Astrocyte of the cerebellum (primary cell): ENCODE measurements at regions not wholly inside any gene's neighbourhood (a gene's known extent, or its start where the extent isn't known, plus 50 kb on each side); places are given as distances from the start of the nearest gene placed in this dataset.
"Not testable (repeated sequence)": the region's sequence is repeated elsewhere in the genome, so short reads cannot be mapped to it uniquely, and the experiment has no call there.

Experiments
- DNase-seq: peaks from one replicate; pipeline ENCODE4 v3.0.0-alpha.2; 2011; ENCODE audit warnings: low read depth
- H3K4me3 ChIP-seq: 2 replicates; pipeline ENCODE4 v1.5.1; 2011; ENCODE audit warnings: mild to moderate bottlenecking, low read depth, low read length, moderate library complexity
- in situ Hi-C: cut with HindIII; loops from 2 replicates; pipeline ENCODE4 v1.10.0; 2017; ENCODE audit warnings: low sequenced_read_pairs
- TF ChIP-seq, protein P1 (sequence below): IDR thresholded peaks from 2 replicates; pipeline ENCODE4 v1.5.1; 2012; ENCODE audit warnings: low read length, low read depth, moderate library complexity, mild to moderate bottlenecking; ENCODE audit errors: missing control alignments

GRCh38 chr2:36172824-36173223 is 182.8 kb upstream of the CRIM1 start:
- TF ChIP-seq, protein P1, sequence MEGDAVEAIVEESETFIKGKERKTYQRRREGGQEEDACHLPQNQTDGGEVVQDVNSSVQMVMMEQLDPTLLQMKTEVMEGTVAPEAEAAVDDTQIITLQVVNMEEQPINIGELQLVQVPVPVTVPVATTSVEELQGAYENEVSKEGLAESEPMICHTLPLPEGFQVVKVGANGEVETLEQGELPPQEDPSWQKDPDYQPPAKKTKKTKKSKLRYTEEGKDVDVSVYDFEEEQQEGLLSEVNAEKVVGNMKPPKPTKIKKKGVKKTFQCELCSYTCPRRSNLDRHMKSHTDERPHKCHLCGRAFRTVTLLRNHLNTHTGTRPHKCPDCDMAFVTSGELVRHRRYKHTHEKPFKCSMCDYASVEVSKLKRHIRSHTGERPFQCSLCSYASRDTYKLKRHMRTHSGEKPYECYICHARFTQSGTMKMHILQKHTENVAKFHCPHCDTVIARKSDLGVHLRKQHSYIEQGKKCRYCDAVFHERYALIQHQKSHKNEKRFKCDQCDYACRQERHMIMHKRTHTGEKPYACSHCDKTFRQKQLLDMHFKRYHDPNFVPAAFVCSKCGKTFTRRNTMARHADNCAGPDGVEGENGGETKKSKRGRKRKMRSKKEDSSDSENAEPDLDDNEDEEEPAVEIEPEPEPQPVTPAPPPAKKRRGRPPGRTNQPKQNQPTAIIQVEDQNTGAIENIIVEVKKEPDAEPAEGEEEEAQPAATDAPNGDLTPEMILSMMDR: no peak
- DNase-seq: peak; percentile 27
- in situ Hi-C loops: no loop called here
- no peak overlapping the region for H3K4me3 ChIP-seq

DNA sequence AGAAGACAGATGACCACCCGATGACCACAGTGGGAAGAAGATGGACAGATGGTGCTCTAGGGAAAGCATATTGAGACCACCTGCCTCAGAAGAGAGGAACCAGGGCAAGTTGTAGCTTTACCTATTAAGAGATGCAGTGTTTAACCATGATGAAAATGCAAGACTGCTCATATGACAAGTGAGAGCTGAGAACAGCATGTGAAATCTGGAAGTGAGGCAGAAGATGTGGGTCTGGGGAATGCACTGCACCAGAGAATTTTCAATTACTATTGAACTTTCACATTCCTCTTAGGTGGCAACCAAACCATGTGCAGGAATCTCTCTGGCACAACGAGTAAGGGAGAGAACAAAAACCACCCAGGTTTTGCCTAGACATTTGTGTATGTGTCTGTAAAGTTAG is 184.8 kb upstream of the CRIM1 start:
- no peak for DNase-seq
- no peak overlapping the region for H3K4me3 ChIP-seq
- in situ Hi-C loops: no loop called here
- TF ChIP-seq, protein P1: no peak

GRCh38 chr2:36169843-36170242 is 185.7 kb upstream of the CRIM1 start:
- no peak for DNase-seq
- TF ChIP-seq, protein P1: no peak
- no peak overlapping the region for H3K4me3 ChIP-seq
- in situ Hi-C loops: no loop called here

DNA sequence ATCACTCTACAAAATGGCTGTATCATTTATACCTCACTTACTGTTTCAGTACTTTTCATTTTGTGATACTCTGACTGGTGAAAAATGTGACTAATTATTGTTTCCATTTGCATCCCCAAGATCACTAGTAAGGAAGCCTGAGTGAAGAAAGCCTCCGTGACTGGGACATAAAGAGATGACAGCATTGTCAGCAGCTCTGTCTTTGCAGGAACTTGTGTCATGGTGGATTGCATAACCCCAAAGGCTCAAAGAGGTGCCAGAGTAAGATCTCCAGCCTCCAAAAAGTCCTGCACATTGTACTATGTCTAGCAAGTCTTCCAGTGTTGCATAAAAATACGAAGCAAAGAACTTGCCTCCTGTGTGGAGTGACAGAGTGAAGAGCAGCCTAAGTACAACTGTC is 187.5 kb upstream of the CRIM1 start:
- TF ChIP-seq, protein P1: no peak
- no peak overlapping the region for H3K4me3 ChIP-seq
- no peak for DNase-seq
- in situ Hi-C loops: no loop called here

GRCh38 chr2:36165132-36165531 is 190.4 kb upstream of the CRIM1 start:
- TF ChIP-seq, protein P1: no peak
- DNase-seq: no peak
- no peak overlapping the region for H3K4me3 ChIP-seq
- in situ Hi-C loops: no loop called here

GRCh38 chr2:36163520-36164254 is 191.9 kb upstream of the CRIM1 start:
- DNase-seq: no peak

DNA sequence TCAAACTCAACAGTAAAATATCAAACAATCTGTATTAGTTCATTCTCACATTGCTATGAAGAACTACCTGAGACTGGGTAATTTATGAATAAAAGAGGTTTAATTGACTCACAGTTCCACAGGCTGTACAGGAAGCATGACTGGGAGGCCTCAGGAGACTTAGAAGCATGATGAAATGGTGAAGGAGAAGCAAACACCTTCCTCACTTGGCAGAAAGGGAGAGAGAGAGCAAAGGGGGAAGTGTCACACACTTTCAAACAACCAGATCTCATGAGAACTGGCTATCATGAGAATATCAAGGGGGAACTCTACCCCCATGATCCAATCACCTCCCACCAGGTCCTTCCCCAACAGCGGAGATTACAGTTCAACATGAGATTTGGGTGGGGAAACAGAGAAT is 198.5 kb upstream of the CRIM1 start:
- in situ Hi-C loops, DNase-seq: not testable (repeated sequence)

More at GRCh38 chr2:36163520-36164254, 191.9 kb upstream of the CRIM1 start:
- no peak overlapping the region for H3K4me3 ChIP-seq
- TF ChIP-seq, protein P1: no peak
- in situ Hi-C loops: no loop called here

More for the DNA sequence above, 198.5 kb upstream of the CRIM1 start:
- H3K4me3 ChIP-seq: not testable (repeated sequence)
